ENCODE measurements at regions not wholly inside any gene's neighbourhood (a gene's known extent, or its start where the extent isn't known, plus 50 kb on each side); places are given as distances from the start of the nearest gene placed in this dataset.

GRCh38 chr13:80430561-80430960, 89.6 kb upstream of the SPRY2 start:
- no peak for DNase-seq (ENCODE audit: low spot score)
- intact Hi-C loops (cut with DNase I): no loop called here
- H3K9me3 ChIP-seq: no peaks in the 10 kb centered on the region

GRCh38 chr13:80428349-80429096, 87.6 kb upstream of the SPRY2 start:
- WGBS: 78% methylated on average over 3 of the region's 3 CpGs
- TF ChIP-seq POLR2AphosphoS5 (IDR thresholded peaks at IDR 0.05) (no peak), POLR2A (IDR thresholded peaks at IDR 0.05) (no peak), CTCF (IDR thresholded peaks at IDR 0.05) (no peak)
- H3K36me3 ChIP-seq: no peaks in the 10 kb centered on the region
- H3K9me3 ChIP-seq: no peaks in the 10 kb centered on the region
- H3K4me3 ChIP-seq: no peak overlapping the region
- intact Hi-C loops (cut with DNase I): no loop called here
- no peak for DNase-seq (ENCODE audit: low spot score)
- no peak overlapping the region for H3K27ac ChIP-seq
- no peaks in the 10 kb centered on the region for H3K27me3 ChIP-seq (replicated peaks; ENCODE audit: insufficient read depth)
- no peaks in the 10 kb centered on the region for H3K4me1 ChIP-seq (replicated peaks)

More at GRCh38 chr13:80430561-80430960, 89.6 kb upstream of the SPRY2 start:
- Histone ChIP-seq H3K4me1 (replicated peaks) (no peaks in the 10 kb centered on the region), H3K27me3 (replicated peaks; ENCODE audit: insufficient read depth) (no peaks in the 10 kb centered on the region), H3K36me3 (no peaks in the 10 kb centered on the region), H3K27ac (no peak overlapping the region), H3K4me3 (no peak overlapping the region)
- TF ChIP-seq POLR2A (IDR thresholded peaks at IDR 0.05): no peak
- TF ChIP-seq POLR2AphosphoS5 (IDR thresholded peaks at IDR 0.05): no peak
- no peak for TF ChIP-seq CTCF (IDR thresholded peaks at IDR 0.05)

GRCh38 chr13:80419416-80419815, 78.5 kb upstream of the SPRY2 start:
- no peaks in the 10 kb centered on the region for H3K4me1 ChIP-seq (replicated peaks)
- no peak overlapping the region for H3K27ac ChIP-seq
- intact Hi-C loops (cut with DNase I): no loop called here
- no peaks in the 10 kb centered on the region for H3K9me3 ChIP-seq
- H3K36me3 ChIP-seq: no peaks in the 10 kb centered on the region
- DNase-seq (ENCODE audit: low spot score): no peak
- no peaks in the 10 kb centered on the region for H3K27me3 ChIP-seq (replicated peaks; ENCODE audit: insufficient read depth)
- TF ChIP-seq POLR2AphosphoS5 (IDR thresholded peaks at IDR 0.05): no peak
- TF ChIP-seq CTCF (IDR thresholded peaks at IDR 0.05): no peak
- no peak for TF ChIP-seq POLR2A (IDR thresholded peaks at IDR 0.05)
- WGBS: 71% methylated on average over 2 of the region's 2 CpGs
- H3K4me3 ChIP-seq: no peak overlapping the region

GRCh38 chr13:80413611-80414010, 72.7 kb upstream of the SPRY2 start:
- Histone ChIP-seq H3K27ac (no peak overlapping the region), H3K4me3 (no peak overlapping the region), H3K9me3 (no peaks in the 10 kb centered on the region), H3K36me3 (no peaks in the 10 kb centered on the region), H3K27me3 (replicated peaks; ENCODE audit: insufficient read depth) (no peaks in the 10 kb centered on the region), H3K4me1 (replicated peaks) (no peaks in the 10 kb centered on the region)
- DNase-seq (ENCODE audit: low spot score): no peak
- TF ChIP-seq CTCF (IDR thresholded peaks at IDR 0.05) (no peak), POLR2A (IDR thresholded peaks at IDR 0.05) (no peak), POLR2AphosphoS5 (IDR thresholded peaks at IDR 0.05) (no peak)
- intact Hi-C loops (cut with DNase I): no loop called here

- no peak for TF ChIP-seq CTCF (IDR thresholded peaks at IDR 0.05)
- no peak overlapping the region for H3K4me3 ChIP-seq
- 93% methylated on average over 5 of the region's 5 CpGs for WGBS
- H3K36me3 ChIP-seq: no peaks in the 10 kb centered on the region
- H3K4me1 ChIP-seq (replicated peaks): no peaks in the 10 kb centered on the region
- no peaks in the 10 kb centered on the region for H3K9me3 ChIP-seq
- intact Hi-C loops (cut with DNase I): no loop called here
- H3K27me3 ChIP-seq (replicated peaks; ENCODE audit: insufficient read depth): no peaks in the 10 kb centered on the region
- DNase-seq (ENCODE audit: low spot score): no peak
- H3K27ac ChIP-seq: no peak overlapping the region
These were observed 67.3 kb upstream of the SPRY2 start for GRCh38 chr13:80408270-80408669.
